Smooth muscle cell (in vitro differentiated cells): ENCODE measurements at regions not wholly inside any gene's neighbourhood (a gene's known extent, or its start where the extent isn't known, plus 50 kb on each side); places are given as distances from the start of the nearest gene placed in this dataset.

Source experiments
- DNase-seq: peaks from one replicate; lab custom pipeline; 2025; ENCODE audit not compliant: unreplicated experiment; lab: John Stamatoyannopoulos, UW
- H2AFZ ChIP-seq: fragments of 200-600 bp; sonication (generic); 2 replicates; pipeline ENCODE4 v1.6.0; 2016; ENCODE audit warnings: antibody characterized with exemption, low read depth, mild to moderate bottlenecking
- H3F3A ChIP-seq: fragments of 200-600 bp; sonication (generic); 2 replicates; pipeline ENCODE4 v1.6.0; 2017; ENCODE audit warnings: antibody characterized with exemption, low read depth
- H3K27ac ChIP-seq: fragments of 200-600 bp; sonication (generic); 2 replicates; pipeline ENCODE4 v1.5.1; 2016; ENCODE audit warnings: low read depth, mild to moderate bottlenecking
- H3K27me3 ChIP-seq: fragments of 200-600 bp; sonication (generic); 2 replicates; pipeline ENCODE4 v1.6.1; 2016; ENCODE audit warnings: low read depth, mild to moderate bottlenecking
- H3K36me3 ChIP-seq: fragments of 200-600 bp; sonication (generic); 2 replicates; pipeline ENCODE4 v1.5.1; 2016; ENCODE audit warnings: low read depth
- H3K4me1 ChIP-seq: fragments of 200-600 bp; sonication (generic); 2 replicates; pipeline ENCODE4 v1.5.1; 2016; ENCODE audit warnings: low read depth
- H3K4me2 ChIP-seq: fragments of 200-600 bp; sonication (generic); 2 replicates; pipeline ENCODE4 v1.6.0; 2016; ENCODE audit warnings: mild to moderate bottlenecking
- H3K4me3 ChIP-seq: fragments of 200-600 bp; sonication (generic); 2 replicates; pipeline ENCODE4 v1.5.1; 2016; ENCODE audit warnings: mild to moderate bottlenecking
- H3K79me2 ChIP-seq: fragments of 200-600 bp; sonication (generic); 2 replicates; pipeline ENCODE4 v1.6.0; 2016; ENCODE audit warnings: low read depth, mild to moderate bottlenecking
- H3K9ac ChIP-seq: fragments of 200-600 bp; sonication (generic); 2 replicates; pipeline ENCODE4 v1.6.0; 2016; ENCODE audit warnings: low read depth
- H3K9me3 ChIP-seq: fragments of 200-600 bp; sonication (generic); replicated peaks from 2 replicates; pipeline ENCODE4 v1.5.1; 2016; ENCODE audit warnings: low read depth
- H4K20me1 ChIP-seq: fragments of 200-600 bp; sonication (generic); 2 replicates; pipeline ENCODE4 v1.6.0; 2016; ENCODE audit warnings: low read depth
- WGBS: methylation state at CpG from one replicate; pipeline ENCODE4 v1.1.7; 2016; ENCODE audit warnings: low lambda C conversion rate; 5-methylcytosine and 5-hydroxymethylcytosine counted together
- TF ChIP-seq, protein P1 (sequence below): fragments of 200-600 bp; sonication (generic); IDR thresholded peaks from 2 replicates; pipeline ENCODE4 v1.5.1; 2017; ENCODE audit warnings: borderline replicate concordance, mild to moderate bottlenecking, antibody characterized with exemption; ENCODE audit not compliant: insufficient read depth, poor library complexity, severe bottlenecking

DNA sequence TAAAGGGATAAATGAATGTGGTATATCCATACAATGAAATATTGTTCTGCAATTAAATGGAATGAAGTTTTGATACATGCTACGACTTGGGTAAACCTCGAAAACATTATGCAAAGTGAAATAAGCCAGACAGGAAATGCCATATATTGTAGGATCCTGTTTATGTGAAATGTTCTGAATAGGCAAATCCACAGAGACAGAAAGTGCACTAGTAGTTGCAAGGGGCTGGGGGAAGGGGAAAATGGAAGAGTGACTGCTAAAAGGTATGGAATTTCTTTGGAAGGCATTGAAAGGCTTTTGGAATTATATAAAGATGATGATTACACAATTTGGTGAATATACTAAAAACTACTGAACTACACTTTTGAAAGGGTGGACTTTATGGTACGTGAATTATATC, 97.0 kb downstream of the FOXD1 start:
- H3K9ac ChIP-seq = no peak overlapping the region
- TF ChIP-seq, protein P1, sequence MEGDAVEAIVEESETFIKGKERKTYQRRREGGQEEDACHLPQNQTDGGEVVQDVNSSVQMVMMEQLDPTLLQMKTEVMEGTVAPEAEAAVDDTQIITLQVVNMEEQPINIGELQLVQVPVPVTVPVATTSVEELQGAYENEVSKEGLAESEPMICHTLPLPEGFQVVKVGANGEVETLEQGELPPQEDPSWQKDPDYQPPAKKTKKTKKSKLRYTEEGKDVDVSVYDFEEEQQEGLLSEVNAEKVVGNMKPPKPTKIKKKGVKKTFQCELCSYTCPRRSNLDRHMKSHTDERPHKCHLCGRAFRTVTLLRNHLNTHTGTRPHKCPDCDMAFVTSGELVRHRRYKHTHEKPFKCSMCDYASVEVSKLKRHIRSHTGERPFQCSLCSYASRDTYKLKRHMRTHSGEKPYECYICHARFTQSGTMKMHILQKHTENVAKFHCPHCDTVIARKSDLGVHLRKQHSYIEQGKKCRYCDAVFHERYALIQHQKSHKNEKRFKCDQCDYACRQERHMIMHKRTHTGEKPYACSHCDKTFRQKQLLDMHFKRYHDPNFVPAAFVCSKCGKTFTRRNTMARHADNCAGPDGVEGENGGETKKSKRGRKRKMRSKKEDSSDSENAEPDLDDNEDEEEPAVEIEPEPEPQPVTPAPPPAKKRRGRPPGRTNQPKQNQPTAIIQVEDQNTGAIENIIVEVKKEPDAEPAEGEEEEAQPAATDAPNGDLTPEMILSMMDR = no peak
- DNase-seq = no peak

DNA sequence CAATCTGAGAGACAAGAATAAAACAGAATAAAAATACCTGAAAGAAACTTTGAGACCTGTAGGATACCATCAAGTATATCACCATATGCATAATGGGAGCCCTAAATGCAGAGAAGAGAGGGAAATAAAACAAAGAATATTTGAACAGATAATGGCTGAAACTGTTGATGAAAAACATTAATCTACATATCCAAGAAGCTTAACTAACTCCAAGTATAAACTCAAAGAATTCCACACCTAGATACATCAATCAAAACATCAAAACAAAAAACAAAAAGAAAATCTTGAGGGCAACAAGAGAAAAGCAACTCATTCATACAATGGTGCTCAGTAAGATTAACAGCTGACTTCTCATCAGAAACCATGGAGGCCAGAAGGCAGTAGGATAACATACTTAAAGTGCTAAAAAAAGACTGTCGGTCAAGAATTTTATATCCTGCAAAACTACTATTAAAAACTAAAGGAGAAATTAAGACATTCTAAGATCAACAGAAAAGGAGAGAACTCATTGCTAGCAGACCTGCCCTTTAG, 101.6 kb downstream of the FOXD1 start:
- no peak overlapping the region for H3K27ac ChIP-seq
- H3K9ac ChIP-seq = no peak overlapping the region
- no peaks in the 10 kb centered on the region for H3K27me3 ChIP-seq
- no peak overlapping the region for H2AFZ ChIP-seq
- H3K4me2 ChIP-seq = no peak overlapping the region
- no peak overlapping the region for H3K4me3 ChIP-seq
- TF ChIP-seq, protein P1 = no peak
- no peaks in the 10 kb centered on the region for H3K79me2 ChIP-seq
- H3K9me3 ChIP-seq = no peaks in the 10 kb centered on the region
- no peak for DNase-seq
- WGBS = 93% methylated on average over 1 of the region's 1 CpG
- no peaks in the 10 kb centered on the region for H4K20me1 ChIP-seq
- no peaks in the 10 kb centered on the region for H3K4me1 ChIP-seq
- H3F3A ChIP-seq = no peaks in the 10 kb centered on the region
- no peaks in the 10 kb centered on the region for H3K36me3 ChIP-seq

More for the DNA sequence above, 97.0 kb downstream of the FOXD1 start:
- H3K79me2 ChIP-seq = no peaks in the 10 kb centered on the region
- no peaks in the 10 kb centered on the region for H3K27me3 ChIP-seq
- no peak overlapping the region for H3K4me3 ChIP-seq
- 44% methylated on average over 3 of the region's 3 CpGs for WGBS
- no peak overlapping the region for H2AFZ ChIP-seq
- H3K36me3 ChIP-seq = no peaks in the 10 kb centered on the region
- no peak overlapping the region for H3K27ac ChIP-seq
- H3K4me1 ChIP-seq = peaks cover 6% of the 10 kb centered on the region
- no peaks in the 10 kb centered on the region for H3K9me3 ChIP-seq
- no peaks in the 10 kb centered on the region for H4K20me1 ChIP-seq
- H3F3A ChIP-seq = no peaks in the 10 kb centered on the region
- H3K4me2 ChIP-seq = no peak overlapping the region

DNA sequence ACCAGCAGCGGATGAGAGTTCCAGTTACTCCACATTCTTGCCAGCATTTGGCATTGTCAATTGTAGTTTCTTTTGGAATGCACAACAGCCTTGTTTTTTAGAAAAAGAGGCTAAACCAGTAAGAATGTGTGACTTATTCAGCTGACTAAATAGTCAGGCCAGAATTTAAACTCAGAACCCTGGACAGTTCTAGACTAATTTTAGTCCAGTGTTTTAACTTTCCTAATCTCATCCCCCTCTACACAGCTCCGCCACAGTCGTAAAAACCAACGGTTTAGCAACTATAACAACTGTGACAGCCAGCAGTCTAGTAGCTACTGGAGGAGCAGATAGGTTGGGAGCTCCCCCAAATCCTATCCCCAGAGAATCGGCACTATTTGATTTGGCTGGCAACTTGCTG, 103.7 kb downstream of the FOXD1 start:
- H3K9me3 ChIP-seq = no peaks in the 10 kb centered on the region
- no peaks in the 10 kb centered on the region for H3F3A ChIP-seq
- no peak for DNase-seq
- no peak overlapping the region for H2AFZ ChIP-seq
- no peak overlapping the region for H3K9ac ChIP-seq
- H4K20me1 ChIP-seq = no peaks in the 10 kb centered on the region
- WGBS = 76% methylated on average over 5 of the region's 5 CpGs
- H3K4me1 ChIP-seq = no peaks in the 10 kb centered on the region
- H3K79me2 ChIP-seq = no peaks in the 10 kb centered on the region
- no peak overlapping the region for H3K4me3 ChIP-seq
- no peaks in the 10 kb centered on the region for H3K36me3 ChIP-seq
- no peak overlapping the region for H3K27ac ChIP-seq
- H3K4me2 ChIP-seq = no peak overlapping the region
- H3K27me3 ChIP-seq = no peaks in the 10 kb centered on the region
- TF ChIP-seq, protein P1 = no peak

DNA sequence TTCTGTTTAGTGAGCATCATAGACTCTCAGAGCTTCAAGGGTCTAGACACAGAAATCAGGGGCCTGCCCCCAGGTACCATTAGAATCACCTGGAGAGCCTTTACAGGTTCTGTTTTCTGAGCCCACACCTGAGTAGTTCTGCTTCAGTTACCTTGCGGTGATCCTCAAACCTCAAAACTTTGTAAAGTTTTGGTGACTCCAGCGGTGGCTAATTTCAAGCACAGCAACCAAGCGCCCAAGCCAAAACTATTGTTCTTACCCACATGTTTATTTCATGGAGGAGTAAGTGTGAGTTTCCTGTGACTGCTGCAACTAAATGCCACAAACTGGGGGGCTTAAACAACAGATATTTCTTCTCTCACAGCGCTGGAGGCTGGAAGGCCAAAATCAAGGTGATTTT, 108.9 kb downstream of the FOXD1 start:
- H3K27me3 ChIP-seq = no peaks in the 10 kb centered on the region
- H3K4me1 ChIP-seq = peaks cover 21% of the 10 kb centered on the region
- no peak for DNase-seq
- no peaks in the 10 kb centered on the region for H4K20me1 ChIP-seq
- no peak overlapping the region for H2AFZ ChIP-seq
- no peak overlapping the region for H3K27ac ChIP-seq
- H3K36me3 ChIP-seq = no peaks in the 10 kb centered on the region
- H3K79me2 ChIP-seq = no peaks in the 10 kb centered on the region
- no peak overlapping the region for H3K9ac ChIP-seq
- no peak overlapping the region for H3K4me3 ChIP-seq
- H3F3A ChIP-seq = peaks cover 5% of the 10 kb centered on the region
- TF ChIP-seq, protein P1 = no peak
- 97% methylated on average over 4 of the region's 4 CpGs for WGBS
- H3K4me2 ChIP-seq = no peak overlapping the region
- H3K9me3 ChIP-seq = no peaks in the 10 kb centered on the region
